HepG2 (cell line): ENCODE measurements at regions not wholly inside any gene's neighbourhood (a gene's known extent, or its start where the extent isn't known, plus 50 kb on each side); places are given as distances from the start of the nearest gene placed in this dataset.

Experiments used
- AKAP8 ChIP-seq: sonication (generic); formaldehyde crosslinking; IDR thresholded peaks from 2 replicates; pipeline ENCODE4 v1.5.1; 2020; ENCODE audit warnings: mild to moderate bottlenecking, missing genetic modification reagents
- CBFB ChIP-seq: sonication (generic); formaldehyde crosslinking; IDR thresholded peaks from 2 replicates; pipeline ENCODE4 v1.4.0; 2020; ENCODE audit warnings: missing genetic modification reagents
- DPF2 ChIP-seq: sonication (generic); formaldehyde crosslinking; IDR thresholded peaks from 2 replicates; pipeline ENCODE4 v1.4.0; 2020; ENCODE audit warnings: mild to moderate bottlenecking, low read depth, missing genetic modification reagents, borderline replicate concordance
- HDAC6 ChIP-seq: fragments of 200-600 bp; sonication (generic); IDR thresholded peaks from 2 replicates; pipeline ENCODE4 v1.7.0; 2017; ENCODE audit warnings: mild to moderate bottlenecking, antibody characterized with exemption, low read length, low read depth
- MTA3 ChIP-seq: sonication (generic); formaldehyde crosslinking; IDR thresholded peaks from 2 replicates; pipeline ENCODE4 v1.4.0; 2020; ENCODE audit warnings: missing genetic modification reagents
- TF ChIP-seq, protein P1 (sequence below): sonication (generic); formaldehyde crosslinking; IDR thresholded peaks from 2 replicates; pipeline ENCODE4 v1.8.0; 2022; ENCODE audit warnings: missing genetic modification reagents, mild to moderate bottlenecking, moderate library complexity, borderline replicate concordance

DNA sequence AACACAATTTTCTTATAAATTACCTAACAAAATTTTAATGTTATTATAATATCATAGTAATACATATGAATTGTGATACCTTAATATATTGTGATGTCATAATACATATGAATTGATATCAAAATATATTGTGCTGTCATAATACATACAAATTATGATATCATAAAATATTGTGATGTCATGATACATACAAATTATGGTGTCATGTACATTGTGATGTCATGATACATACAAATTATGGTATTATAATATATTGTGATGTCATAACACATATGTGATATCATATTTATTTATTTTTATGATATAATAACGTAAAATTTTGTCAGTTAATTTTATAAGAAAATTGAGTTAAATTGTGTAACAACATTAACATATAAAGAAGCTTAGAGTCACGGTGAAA is 1927.2 kb downstream of the TP53TG3F start:
- TF ChIP-seq HDAC6 (no peak), MTA3 (CRISPR knock-in tag) (no peak), AKAP8 (CRISPR knock-in tag) (no peak), DPF2 (CRISPR knock-in tag) (no peak), CBFB (CRISPR knock-in tag) (no peak)
- TF ChIP-seq, protein P1, sequence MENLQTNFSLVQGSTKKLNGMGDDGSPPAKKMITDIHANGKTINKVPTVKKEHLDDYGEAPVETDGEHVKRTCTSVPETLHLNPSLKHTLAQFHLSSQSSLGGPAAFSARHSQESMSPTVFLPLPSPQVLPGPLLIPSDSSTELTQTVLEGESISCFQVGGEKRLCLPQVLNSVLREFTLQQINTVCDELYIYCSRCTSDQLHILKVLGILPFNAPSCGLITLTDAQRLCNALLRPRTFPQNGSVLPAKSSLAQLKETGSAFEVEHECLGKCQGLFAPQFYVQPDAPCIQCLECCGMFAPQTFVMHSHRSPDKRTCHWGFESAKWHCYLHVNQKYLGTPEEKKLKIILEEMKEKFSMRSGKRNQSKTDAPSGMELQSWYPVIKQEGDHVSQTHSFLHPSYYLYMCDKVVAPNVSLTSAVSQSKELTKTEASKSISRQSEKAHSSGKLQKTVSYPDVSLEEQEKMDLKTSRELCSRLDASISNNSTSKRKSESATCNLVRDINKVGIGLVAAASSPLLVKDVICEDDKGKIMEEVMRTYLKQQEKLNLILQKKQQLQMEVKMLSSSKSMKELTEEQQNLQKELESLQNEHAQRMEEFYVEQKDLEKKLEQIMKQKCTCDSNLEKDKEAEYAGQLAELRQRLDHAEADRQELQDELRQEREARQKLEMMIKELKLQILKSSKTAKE: no peak
